Fibroblast of mammary gland (primary cell): ENCODE measurements at regions not wholly inside any gene's neighbourhood (a gene's known extent, or its start where the extent isn't known, plus 50 kb on each side); places are given as distances from the start of the nearest gene placed in this dataset.

Source experiments
- DNase-seq: peaks from one replicate; pipeline ENCODE4 v3.0.0-alpha.2; 2010; ENCODE audit warnings: low read depth
- H3K4me3 ChIP-seq: 2 replicates; pipeline ENCODE4 v1.5.1; 2011; ENCODE audit warnings: low read depth, mild to moderate bottlenecking, low read length, moderate library complexity; ENCODE audit not compliant: control insufficient read depth
- TF ChIP-seq, protein P1 (sequence below): conservative IDR thresholded peaks from 2 replicates; pipeline ENCODE4 v1.5.1; 2011; ENCODE audit warnings: low read depth, low read length, inconsistent platforms; ENCODE audit not compliant: control insufficient read depth, insufficient read depth

DNA sequence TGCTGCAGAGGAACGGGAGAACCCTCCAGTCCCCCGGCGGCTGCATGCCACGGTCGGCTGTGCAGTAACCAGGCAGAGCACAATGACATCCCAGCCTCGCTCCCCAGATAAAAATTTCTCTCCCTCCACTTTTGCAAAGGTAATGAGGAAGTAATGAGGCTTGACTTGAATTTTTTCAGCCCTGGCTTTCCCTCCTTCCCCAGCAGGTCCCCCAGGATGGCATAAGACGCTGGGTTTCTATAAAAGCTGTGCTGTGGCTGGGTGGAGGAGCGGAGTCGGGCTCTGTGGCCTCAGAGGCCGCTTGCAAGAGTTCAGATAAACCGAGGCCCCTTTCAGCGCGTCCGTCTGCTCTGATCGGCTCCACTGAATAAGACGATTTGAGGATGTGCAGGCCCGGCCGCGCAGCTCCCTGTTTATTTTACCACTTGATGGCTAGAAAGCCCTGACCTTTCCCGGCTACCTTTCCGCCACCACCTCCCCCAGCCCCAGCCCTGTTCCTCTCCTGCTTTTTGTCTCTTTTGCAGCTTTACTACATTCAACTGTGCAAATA lies 351.9 kb upstream of the IRX2 start:
- no peak overlapping the region for H3K4me3 ChIP-seq
- no peak for DNase-seq
- TF ChIP-seq, protein P1, sequence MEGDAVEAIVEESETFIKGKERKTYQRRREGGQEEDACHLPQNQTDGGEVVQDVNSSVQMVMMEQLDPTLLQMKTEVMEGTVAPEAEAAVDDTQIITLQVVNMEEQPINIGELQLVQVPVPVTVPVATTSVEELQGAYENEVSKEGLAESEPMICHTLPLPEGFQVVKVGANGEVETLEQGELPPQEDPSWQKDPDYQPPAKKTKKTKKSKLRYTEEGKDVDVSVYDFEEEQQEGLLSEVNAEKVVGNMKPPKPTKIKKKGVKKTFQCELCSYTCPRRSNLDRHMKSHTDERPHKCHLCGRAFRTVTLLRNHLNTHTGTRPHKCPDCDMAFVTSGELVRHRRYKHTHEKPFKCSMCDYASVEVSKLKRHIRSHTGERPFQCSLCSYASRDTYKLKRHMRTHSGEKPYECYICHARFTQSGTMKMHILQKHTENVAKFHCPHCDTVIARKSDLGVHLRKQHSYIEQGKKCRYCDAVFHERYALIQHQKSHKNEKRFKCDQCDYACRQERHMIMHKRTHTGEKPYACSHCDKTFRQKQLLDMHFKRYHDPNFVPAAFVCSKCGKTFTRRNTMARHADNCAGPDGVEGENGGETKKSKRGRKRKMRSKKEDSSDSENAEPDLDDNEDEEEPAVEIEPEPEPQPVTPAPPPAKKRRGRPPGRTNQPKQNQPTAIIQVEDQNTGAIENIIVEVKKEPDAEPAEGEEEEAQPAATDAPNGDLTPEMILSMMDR: no peak

DNA sequence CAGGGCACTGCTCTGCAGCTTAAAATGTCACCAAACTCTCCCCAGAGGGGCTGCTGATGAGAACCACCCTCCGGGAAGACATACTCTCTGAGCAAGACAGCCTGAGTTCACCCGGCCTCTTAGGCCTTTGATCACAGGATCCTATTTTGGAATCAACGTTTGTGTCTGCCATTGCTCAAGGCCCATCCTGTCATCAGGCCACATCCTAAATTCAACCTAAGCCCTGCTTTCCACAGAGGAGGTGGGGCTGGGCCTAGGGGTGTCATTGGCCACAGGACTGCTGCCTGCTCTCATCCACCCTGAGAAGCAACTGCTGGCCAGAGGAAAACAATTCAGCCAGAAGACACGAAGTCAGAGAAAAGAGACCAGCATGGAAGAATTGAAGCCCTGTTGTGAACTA lies 351.1 kb upstream of the IRX2 start:
- TF ChIP-seq, protein P1: no peak
- no peak for DNase-seq
- no peak overlapping the region for H3K4me3 ChIP-seq

DNA sequence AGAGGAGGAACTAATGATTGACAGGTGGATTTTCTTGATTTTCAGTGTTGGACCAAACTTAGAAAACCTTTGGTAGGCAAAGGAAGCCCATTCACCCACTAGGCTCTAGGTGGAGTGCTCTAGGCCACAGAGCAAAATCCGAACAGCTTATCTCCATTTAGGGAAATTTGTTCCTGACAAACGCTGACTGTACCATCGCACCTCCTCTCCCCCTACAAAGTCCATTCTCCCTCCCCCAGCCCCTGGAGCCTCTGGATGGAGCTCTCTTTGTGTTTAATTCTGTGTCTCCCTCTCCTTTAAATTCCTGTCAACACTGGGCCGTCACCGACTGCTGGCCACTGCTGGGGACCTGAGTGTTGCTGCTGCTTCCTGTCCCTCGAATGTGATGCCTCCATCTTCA lies 350.1 kb upstream of the IRX2 start:
- no peak for DNase-seq
- H3K4me3 ChIP-seq: no peak overlapping the region
- TF ChIP-seq, protein P1: no peak

DNA sequence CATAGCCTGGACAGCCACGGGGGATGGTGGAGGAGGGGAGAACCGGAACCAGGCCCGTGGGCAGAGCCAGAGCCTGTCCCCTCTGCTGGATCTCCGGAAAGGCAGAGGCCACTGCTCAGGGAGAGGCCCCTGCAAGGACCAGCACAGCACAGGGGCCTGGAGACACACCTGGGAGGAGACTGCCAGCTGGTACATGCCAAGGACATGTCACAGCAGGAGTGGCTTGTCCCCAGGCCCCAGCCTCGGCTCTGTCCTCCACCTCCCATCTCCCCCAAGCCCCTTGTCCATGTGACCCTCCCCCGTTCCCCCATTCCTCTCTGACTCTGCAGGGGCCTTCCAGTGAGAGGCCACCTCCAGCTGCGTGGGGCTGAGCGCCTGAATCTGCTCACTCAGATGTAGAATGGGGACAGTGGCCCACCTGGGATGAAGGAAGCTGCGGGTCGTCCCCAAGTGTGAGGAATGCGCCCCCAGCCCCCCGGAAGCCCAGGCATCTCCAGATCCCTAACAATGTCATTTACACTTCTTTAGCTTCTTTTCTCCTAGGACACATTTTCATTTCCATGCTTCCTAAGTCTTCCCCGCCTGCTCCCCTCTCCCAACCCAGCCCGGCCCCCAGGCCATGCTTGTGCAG lies 349.6 kb upstream of the IRX2 start:
- no peak for DNase-seq
- TF ChIP-seq, protein P1: no peak
- no peak overlapping the region for H3K4me3 ChIP-seq

DNA sequence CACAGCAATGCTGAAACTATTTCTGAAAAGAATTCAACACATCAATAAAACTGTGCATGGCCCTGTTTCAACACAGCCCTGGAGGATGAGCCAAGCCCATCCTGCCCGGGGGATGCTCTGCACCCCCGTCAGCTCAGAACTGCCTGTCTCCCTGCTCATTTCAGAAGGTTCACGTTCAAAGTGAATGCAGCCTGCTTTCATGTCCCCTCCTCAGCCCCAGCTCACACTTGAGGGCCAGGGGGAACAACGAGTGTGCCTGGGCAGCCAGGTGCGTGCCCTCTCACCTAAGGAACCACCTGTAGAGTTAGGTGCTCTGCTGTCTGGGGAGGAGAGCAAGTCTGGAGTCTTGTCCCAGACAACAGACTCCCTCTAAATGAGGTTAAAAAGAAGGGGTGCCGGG lies 348.5 kb upstream of the IRX2 start:
- no peak overlapping the region for H3K4me3 ChIP-seq
- no peak for DNase-seq
- TF ChIP-seq, protein P1: no peak

DNA sequence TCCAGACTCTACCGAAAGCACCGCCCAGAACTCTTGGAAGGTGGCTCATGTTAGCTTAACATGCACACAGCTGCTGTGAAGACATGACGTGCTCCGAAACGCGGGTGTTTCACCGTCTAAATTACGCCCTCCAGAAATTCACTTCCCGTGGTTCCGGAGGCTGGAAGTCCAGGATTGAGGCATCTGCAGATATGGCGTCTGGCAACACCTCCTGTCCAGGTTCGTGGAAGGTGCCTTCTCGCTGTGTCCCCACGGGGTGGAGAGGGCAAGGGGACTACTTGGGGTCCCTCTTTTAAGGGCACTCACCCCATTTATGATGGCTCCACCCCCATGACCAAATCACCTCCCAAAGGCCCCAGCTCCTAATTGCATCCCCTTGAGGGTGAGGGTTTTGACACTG lies 348.0 kb upstream of the IRX2 start:
- TF ChIP-seq, protein P1: no peak
- DNase-seq: no peak

DNA sequence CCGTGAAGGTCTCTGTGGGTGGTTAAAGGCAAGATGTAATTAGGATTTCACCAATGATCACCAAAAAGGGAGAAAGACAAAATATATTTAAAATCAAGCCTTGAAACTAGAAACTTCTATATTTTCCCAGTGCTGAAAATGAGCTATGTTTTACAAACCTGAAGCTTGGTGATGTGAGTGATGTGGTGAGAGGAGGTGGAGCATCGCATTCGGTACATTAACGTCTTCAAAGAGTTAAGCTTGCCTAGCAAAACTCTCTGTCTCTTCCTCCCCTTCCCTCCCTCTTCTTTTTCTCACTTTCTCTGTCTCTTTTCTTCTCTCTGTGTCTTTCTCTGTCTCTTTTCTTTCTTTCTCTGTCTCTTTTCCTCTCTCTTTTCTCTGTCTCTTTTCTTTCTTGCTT lies 347.3 kb upstream of the IRX2 start:
- TF ChIP-seq, protein P1: no peak
- DNase-seq: no peak

More for the DNA sequence above, 348.0 kb upstream of the IRX2 start:
- no peak overlapping the region for H3K4me3 ChIP-seq

More for the DNA sequence above, 347.3 kb upstream of the IRX2 start:
- no peak overlapping the region for H3K4me3 ChIP-seq
